Gastroesophageal sphincter (tissue), 4 donors: ENCODE measurements at regions not wholly inside any gene's neighbourhood (a gene's known extent, or its start where the extent isn't known, plus 50 kb on each side); places are given as distances from the start of the nearest gene placed in this dataset.
"Not testable (repeated sequence)": the region's sequence is repeated elsewhere in the genome, so short reads cannot be mapped to it uniquely, and the experiment has no call there.

ENCODE experiments used
- ATAC-seq: fragments of 150-250 bp; one replicate; pipeline ENCODE4 v1.9.1; 2016; ENCODE audit warnings: mild to moderate bottlenecking, moderate library complexity
- H3K27ac ChIP-seq, 4 donors: fragments of 200-600 bp; sonication (generic) in 3 of 4; 1 replicate in 3 of 4; 2 replicates in 1 of 4; pipeline ENCODE4 v1.5.1; 2016 to 2019
- H3K27me3 ChIP-seq: fragments of 200-600 bp; sonication (generic); one replicate; pipeline ENCODE4 v1.5.1; 2019
- H3K36me3 ChIP-seq, 2 donors: fragments of 200-600 bp; sonication (generic); one replicate each; pipeline ENCODE4 v1.5.1; 2019; ENCODE audit warnings: control low read depth in 1 of 2
- H3K4me1 ChIP-seq, 3 donors: fragments of 200-600 bp; sonication (generic); 1 replicate in 2 of 3; 2 replicates in 1 of 3; pipeline ENCODE4 v1.5.1; 2016 to 2019; ENCODE audit warnings: control low read depth in 2 of 3
- H3K4me3 ChIP-seq, 2 donors: fragments of 200-600 bp; sonication (generic); one replicate each; pipeline ENCODE4 v1.5.1; 2019; ENCODE audit warnings: mild to moderate bottlenecking in 1 of 2, moderate library complexity in 1 of 2
- H3K9me3 ChIP-seq, 3 donors: fragments of 200-600 bp; sonication (generic); one replicate each; pipeline ENCODE4 v1.5.1; 2017 to 2019; ENCODE audit warnings: control low read depth in 2 of 3
- CTCF ChIP-seq, 4 experiments: fragments of 200-600 bp in 2 of 4; fragments of 450-650 bp in 2 of 4; sonication (generic) in 1 of 4; IDR thresholded peaks; one replicate each; pipeline ENCODE4 v1.5.1; 2017 to 2019; ENCODE audit warnings: antibody characterized with exemption in 4 of 4, mild to moderate bottlenecking in 2 of 4, moderate library complexity in 2 of 4
- EP300 ChIP-seq: sonication (generic); formaldehyde crosslinking; IDR thresholded peaks from one replicate; pipeline ENCODE4 v1.6.1; 2017; ENCODE audit warnings: antibody characterized with exemption, mild to moderate bottlenecking
- POLR2A ChIP-seq, 2 donors: fragments of 450-650 bp; IDR thresholded peaks; one replicate each; pipeline ENCODE4 v1.6.1; 2017; ENCODE audit warnings: antibody characterized with exemption in 2 of 2, mild to moderate bottlenecking in 2 of 2, moderate library complexity in 1 of 2
- POLR2AphosphoS5 ChIP-seq: sonication (generic); formaldehyde crosslinking; IDR thresholded peaks from one replicate; pipeline ENCODE4 v1.6.1; 2017; ENCODE audit warnings: antibody characterized with exemption
- WGBS, 2 donors: methylation state at CpG; one replicate each; pipeline ENCODE4 v1.1.5; 2018; ENCODE audit warnings: low coverage in 1 of 2; 5-methylcytosine and 5-hydroxymethylcytosine counted together

DNA sequence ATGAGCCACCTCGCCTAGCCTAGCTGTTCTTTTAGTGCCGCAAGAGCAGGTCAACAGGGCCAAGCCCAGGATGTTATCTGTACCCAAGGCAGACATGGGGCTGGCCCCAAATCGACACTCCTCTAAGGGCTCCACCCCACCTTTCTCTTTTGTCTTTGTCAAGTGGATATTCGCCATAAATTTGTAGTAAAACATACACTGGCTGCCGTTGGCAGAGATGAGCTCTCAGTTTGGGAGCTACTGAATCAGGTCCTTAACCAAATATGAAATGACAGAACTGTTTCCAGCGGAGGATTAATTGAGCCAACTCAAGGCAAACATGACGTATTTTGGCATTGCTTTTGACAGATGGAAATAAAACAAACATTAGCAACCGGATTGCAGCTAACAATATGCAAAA lies 556.9 kb upstream of the CDH5 start:
- no peaks in the 10 kb centered on the region for H3K27me3 ChIP-seq
- WGBS, 2 donors = 7 to 32% methylated on average over 5 of the region's 8 CpGs
- H3K9me3 ChIP-seq = no peaks in the 10 kb centered on the region
- no peak overlapping the region for H3K27ac ChIP-seq
- no peak overlapping the region for H3K4me3 ChIP-seq
- TF ChIP-seq CTCF (IDR thresholded peaks at IDR 0.05) = no peak
- no peak for TF ChIP-seq POLR2AphosphoS5
- TF ChIP-seq POLR2A (IDR thresholded peaks at IDR 0.05) = no peak
- no peak for TF ChIP-seq EP300
- peaks cover 0 to 8% (median 0%) of the 10 kb centered on the region in 3 donors for H3K4me1 ChIP-seq
- no peaks in the 10 kb centered on the region for H3K36me3 ChIP-seq
- no peak for ATAC-seq

GRCh38 chr16:65808790-65809189 lies 557.7 kb upstream of the CDH5 start:
- no peak overlapping the region for H3K27ac ChIP-seq
- ATAC-seq = no peak
- 59 to 71% methylated on average over 4 of the region's 4 CpGs for WGBS, 2 donors

DNA sequence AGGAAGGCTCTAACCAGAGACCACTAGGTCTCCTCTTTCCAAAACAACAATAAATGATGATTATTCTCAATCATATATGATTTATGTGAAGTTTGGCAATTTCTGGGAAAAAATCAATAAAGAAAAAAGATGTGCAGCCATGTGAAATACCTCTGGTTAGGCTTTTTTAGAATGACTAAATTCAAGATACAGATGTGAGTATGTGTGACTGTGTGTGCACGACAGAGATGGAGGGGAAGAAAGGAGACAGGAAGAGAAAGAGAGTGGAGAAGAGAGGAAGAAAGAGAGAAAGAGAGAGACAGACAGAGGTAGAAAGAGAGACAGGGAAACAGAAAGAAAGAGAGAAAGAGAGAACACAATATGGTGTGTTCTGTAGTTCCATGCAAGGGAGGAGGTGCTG lies 558.6 kb upstream of the CDH5 start:
- no peak for ATAC-seq
- Histone ChIP-seq H3K27me3 (no peaks in the 10 kb centered on the region), H3K9me3 (no peaks in the 10 kb centered on the region), H3K4me3 (no peak overlapping the region), H3K36me3 (no peaks in the 10 kb centered on the region), H3K4me1 (peaks cover 0 to 8% (median 0%) of the 10 kb centered on the region in 3 donors), H3K27ac (no peak overlapping the region)
- 82 to 100% methylated on average over 1 of the region's 1 CpG for WGBS, 2 donors
- TF ChIP-seq POLR2A (IDR thresholded peaks at IDR 0.05) = no peak
- TF ChIP-seq POLR2AphosphoS5 = no peak
- no peak for TF ChIP-seq EP300
- no peak for TF ChIP-seq CTCF (IDR thresholded peaks at IDR 0.05)

More at GRCh38 chr16:65808790-65809189, 557.7 kb upstream of the CDH5 start:
- Histone ChIP-seq H3K4me1 (peaks cover 0 to 8% (median 0%) of the 10 kb centered on the region in 3 donors), H3K27me3 (no peaks in the 10 kb centered on the region), H3K4me3 (no peak overlapping the region), H3K36me3 (no peaks in the 10 kb centered on the region), H3K9me3 (no peaks in the 10 kb centered on the region)
- TF ChIP-seq POLR2A (IDR thresholded peaks at IDR 0.05) = no peak
- TF ChIP-seq EP300 = no peak
- TF ChIP-seq POLR2AphosphoS5 = no peak
- TF ChIP-seq CTCF (IDR thresholded peaks at IDR 0.05) = no peak

DNA sequence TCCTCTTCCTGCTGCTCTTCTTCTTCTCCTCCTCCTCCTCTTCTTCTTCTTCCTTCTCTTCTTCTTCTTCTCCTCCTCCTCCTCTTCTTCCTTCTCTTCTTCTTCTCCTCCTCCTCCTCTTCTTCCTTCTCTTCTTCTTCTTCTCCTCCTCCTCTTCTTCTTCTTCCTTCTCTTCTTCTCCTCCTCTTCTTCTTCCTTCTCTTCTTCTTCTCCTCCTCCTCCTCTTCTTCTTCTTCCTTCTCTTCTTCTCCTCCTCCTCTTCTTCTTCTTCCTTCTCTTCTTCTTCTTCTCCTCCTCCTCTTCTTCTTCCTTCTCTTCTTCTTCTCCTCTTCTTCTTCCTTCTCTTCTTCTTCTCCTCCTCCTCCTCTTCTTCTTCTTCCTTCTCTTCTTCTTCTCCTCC lies 560.8 kb upstream of the CDH5 start:
- not testable (repeated sequence) for H3K36me3 ChIP-seq

DNA sequence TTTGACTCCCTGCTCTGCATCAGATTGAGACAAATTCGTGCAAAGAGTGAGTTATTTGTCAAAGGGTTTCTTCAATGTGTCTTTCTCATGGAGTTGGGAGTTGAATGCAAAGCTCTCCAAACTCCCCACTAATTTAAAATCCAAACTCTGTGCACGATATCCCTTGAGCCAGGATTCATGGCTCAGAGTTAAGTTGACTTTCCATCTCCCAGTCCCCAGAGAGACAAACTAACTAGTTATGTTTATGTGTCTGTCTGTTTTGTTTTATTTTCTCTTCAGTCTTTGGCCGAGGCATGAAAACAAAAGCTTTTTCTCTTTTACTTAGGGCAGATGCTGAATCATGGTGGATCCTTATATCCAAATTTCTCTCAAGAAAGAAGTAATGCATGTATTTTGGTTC lies 570.0 kb upstream of the CDH5 start:
- no peak overlapping the region for H3K4me3 ChIP-seq
- H3K27ac ChIP-seq = no peak overlapping the region
- TF ChIP-seq POLR2A (IDR thresholded peaks at IDR 0.05) (no peak), POLR2AphosphoS5 (no peak), CTCF (IDR thresholded peaks at IDR 0.05) (no peak), EP300 (no peak)
- peaks cover 4% of the 10 kb centered on the region for H3K27me3 ChIP-seq
- ATAC-seq = no peak
- H3K36me3 ChIP-seq = no peaks in the 10 kb centered on the region
- no peaks in the 10 kb centered on the region for H3K4me1 ChIP-seq
- no peaks in the 10 kb centered on the region for H3K9me3 ChIP-seq
- 31 to 38% methylated on average over 3 of the region's 3 CpGs for WGBS, 2 donors

More for the DNA sequence above, 560.8 kb upstream of the CDH5 start:
- not testable (repeated sequence) for H3K9me3 ChIP-seq, H3K4me3 ChIP-seq, ATAC-seq, H3K27ac ChIP-seq, H3K27me3 ChIP-seq, H3K4me1 ChIP-seq

DNA sequence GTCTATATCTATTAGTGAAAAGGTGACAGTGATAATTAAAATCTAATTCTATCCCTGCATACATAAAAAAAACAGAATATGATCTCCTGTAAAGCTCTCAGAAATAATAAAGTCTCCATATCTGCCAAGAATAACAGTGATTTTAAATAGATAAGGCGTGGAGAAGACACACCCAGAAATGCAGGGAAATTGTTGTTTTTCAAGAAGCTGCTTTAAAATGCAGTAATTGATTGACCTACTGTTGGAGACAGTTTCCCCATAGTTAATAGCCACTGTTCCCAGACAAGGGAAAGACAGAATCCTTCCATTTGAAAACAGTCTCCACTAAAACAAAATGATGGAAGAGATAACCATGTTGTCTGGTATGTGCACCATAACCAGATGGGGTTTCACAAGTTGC lies 571.5 kb upstream of the CDH5 start:
- H3K9me3 ChIP-seq = no peaks in the 10 kb centered on the region
- WGBS, 2 donors = 58 to 83% methylated on average over 1 of the region's 1 CpG
- H3K27me3 ChIP-seq = peaks cover 4% of the 10 kb centered on the region
- H3K27ac ChIP-seq = no peak overlapping the region
- TF ChIP-seq POLR2A (IDR thresholded peaks at IDR 0.05) = no peak
- TF ChIP-seq POLR2AphosphoS5 = no peak
- TF ChIP-seq EP300 = no peak
- TF ChIP-seq CTCF (IDR thresholded peaks at IDR 0.05) = no peak
- ATAC-seq = no peak
- H3K4me1 ChIP-seq = no peaks in the 10 kb centered on the region
- H3K4me3 ChIP-seq = no peak overlapping the region
- no peaks in the 10 kb centered on the region for H3K36me3 ChIP-seq
